ENCODE measurements at regions not wholly inside any gene's neighbourhood (a gene's known extent, or its start where the extent isn't known, plus 50 kb on each side); places are given as distances from the start of the nearest gene placed in this dataset. TPM values are rescaled to one million over a fixed set of nuclear protein-coding genes. Genes with fewer than 3 reads are reported as not detected.

DNA sequence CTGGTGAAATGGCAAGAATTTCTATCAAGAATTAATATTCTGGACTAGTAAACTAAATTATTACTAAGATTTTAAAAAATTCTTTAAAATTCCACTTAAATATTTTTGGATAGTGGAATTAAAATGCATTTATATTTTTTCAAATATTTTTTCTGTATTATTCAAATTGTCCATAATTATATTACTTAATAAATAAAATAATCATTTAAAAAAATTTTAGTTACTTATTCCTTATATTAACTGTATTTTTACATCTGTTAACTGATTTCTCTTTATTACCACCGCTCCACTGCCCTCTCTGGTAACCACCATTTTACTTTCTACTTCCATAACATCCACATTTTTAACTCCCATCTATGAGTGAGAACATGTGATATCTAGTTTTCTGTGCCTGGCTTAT is 828.4 kb downstream of the VGLL3 start:
- H3K4me3 ChIP-seq (ENCODE audit: low read depth, low read length) = no peak overlapping the region
- DNase-seq (ENCODE audit: low read depth) = no peak
- TF ChIP-seq, protein P1, sequence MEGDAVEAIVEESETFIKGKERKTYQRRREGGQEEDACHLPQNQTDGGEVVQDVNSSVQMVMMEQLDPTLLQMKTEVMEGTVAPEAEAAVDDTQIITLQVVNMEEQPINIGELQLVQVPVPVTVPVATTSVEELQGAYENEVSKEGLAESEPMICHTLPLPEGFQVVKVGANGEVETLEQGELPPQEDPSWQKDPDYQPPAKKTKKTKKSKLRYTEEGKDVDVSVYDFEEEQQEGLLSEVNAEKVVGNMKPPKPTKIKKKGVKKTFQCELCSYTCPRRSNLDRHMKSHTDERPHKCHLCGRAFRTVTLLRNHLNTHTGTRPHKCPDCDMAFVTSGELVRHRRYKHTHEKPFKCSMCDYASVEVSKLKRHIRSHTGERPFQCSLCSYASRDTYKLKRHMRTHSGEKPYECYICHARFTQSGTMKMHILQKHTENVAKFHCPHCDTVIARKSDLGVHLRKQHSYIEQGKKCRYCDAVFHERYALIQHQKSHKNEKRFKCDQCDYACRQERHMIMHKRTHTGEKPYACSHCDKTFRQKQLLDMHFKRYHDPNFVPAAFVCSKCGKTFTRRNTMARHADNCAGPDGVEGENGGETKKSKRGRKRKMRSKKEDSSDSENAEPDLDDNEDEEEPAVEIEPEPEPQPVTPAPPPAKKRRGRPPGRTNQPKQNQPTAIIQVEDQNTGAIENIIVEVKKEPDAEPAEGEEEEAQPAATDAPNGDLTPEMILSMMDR (IDR thresholded peaks at IDR 0.05; ENCODE audit: insufficient read depth, low read depth, low read length) = no peak

DNA sequence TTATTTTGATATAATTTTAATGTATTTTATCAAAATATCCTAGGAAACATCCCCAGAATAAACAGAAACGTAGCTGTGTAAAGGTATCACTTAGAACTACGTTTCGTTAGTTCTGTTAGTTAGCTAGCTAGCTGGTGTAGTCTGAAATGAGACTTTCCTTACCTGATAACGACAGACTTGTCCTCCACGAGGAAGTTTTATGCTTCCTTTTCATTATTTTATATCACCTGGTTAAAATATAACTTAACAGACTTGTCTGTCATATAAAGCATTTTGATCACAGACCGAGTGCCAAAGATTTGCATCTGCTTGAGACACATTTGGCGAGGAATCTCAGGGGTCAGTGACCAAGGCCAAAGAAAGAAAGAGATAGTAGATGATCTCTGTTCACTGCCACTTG is 829.5 kb downstream of the VGLL3 start:
- no peak for DNase-seq (ENCODE audit: low read depth)
- TF ChIP-seq, protein P1 (IDR thresholded peaks at IDR 0.05; ENCODE audit: insufficient read depth, low read depth, low read length) = no peak
- no peak overlapping the region for H3K4me3 ChIP-seq (ENCODE audit: low read depth, low read length)

DNA sequence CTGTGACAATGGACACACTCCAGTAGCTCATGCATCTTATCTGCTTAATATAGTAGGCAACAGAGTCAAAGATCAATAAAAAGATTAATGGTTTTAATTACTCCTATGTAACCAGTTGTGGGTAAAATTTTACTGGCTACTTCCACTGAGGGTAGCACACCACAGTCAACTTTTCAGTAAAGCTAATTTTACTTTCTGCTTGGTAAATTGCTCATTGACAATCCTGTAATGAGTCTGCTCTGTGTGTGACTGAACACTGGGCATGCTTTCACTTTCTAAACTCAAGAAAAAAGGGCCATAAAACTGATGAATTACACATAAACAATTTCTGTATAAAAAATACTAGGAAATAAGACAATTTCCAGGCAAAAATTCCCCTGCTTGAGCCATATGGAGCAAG is 838.3 kb downstream of the VGLL3 start:
- no peak for DNase-seq (ENCODE audit: low read depth)
- TF ChIP-seq, protein P1 (IDR thresholded peaks at IDR 0.05; ENCODE audit: insufficient read depth, low read depth, low read length) = no peak
- H3K4me3 ChIP-seq (ENCODE audit: low read depth, low read length) = no peak overlapping the region

DNA sequence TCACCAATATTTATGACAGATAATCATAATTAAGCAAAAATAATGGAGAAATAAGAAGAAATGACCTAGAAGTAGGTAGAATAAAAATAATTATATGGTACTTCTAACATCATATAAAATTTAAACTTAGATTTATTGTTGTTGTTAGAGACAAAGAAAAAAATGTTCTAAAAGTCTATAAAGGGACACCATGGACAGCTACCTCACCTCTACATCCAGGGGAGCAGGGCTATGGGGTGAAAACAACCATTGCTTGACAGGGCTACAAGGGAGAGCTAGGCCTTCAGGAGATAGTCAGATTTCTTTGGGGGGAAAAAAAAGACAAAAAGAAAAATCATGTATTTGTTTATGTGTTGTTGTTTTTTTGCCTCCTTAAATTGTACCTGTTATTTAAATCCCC is 841.9 kb downstream of the VGLL3 start:
- no peak overlapping the region for H3K4me3 ChIP-seq (ENCODE audit: low read depth, low read length)
- DNase-seq (ENCODE audit: low read depth) = no peak
- TF ChIP-seq, protein P1 (IDR thresholded peaks at IDR 0.05; ENCODE audit: insufficient read depth, low read depth, low read length) = no peak

DNA sequence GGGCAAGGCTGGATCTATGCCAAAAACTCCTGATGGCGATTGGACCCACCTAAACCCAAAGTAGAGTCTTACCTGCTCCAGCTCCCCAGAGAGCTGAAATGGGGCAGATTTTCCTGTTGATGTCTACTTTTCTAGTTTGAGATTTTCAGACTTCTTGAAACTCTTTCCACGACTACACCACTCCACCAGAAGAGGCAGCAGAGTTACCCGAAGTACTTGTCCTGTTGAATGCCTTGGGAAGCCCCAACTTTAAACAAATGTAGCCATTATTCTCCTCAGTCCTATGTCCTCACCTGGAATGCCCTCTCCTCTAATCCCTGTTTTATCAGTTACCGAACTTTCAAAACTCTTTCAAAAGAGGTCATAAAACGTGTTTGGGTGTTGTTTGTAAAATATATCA is 843.8 kb downstream of the VGLL3 start:
- H3K4me3 ChIP-seq (ENCODE audit: low read depth, low read length) = no peak overlapping the region
- no peak for DNase-seq (ENCODE audit: low read depth)
- TF ChIP-seq, protein P1 (IDR thresholded peaks at IDR 0.05; ENCODE audit: insufficient read depth, low read depth, low read length) = no peak

DNA sequence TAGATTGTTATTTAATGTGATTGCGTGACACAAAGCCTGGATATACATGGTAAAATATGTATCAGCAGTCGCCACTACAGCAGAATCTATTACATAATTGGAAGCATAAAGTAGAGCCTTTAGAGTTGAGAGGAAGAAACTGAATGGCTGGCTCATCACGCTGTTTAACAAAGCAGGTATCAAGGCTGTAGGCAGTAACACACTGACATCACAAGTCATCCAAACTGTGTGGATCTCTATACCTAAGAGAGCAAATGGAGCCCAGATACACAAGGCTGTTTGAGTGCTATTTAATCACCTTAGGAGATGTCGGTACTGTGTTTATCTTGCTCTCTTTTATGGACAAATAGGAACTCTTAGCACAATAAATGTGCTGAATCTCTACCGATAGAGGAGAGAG is 864.4 kb downstream of the VGLL3 start:
- TF ChIP-seq, protein P1 (IDR thresholded peaks at IDR 0.05; ENCODE audit: insufficient read depth, low read depth, low read length) = no peak
- no peak overlapping the region for H3K4me3 ChIP-seq (ENCODE audit: low read depth, low read length)
- DNase-seq (ENCODE audit: low read depth) = no peak

Small RNA genes in the stretch of these regions (small RNA-seq; reads per million reads assigned to genes)
- not detected for gene AC108706.1
- not detected for gene RNU6-1129P
